ENCODE measurements at regions not wholly inside any gene's neighbourhood (a gene's known extent, or its start where the extent isn't known, plus 50 kb on each side); places are given as distances from the start of the nearest gene placed in this dataset.

GRCh38 chr11:27188696-27189095 is 148.1 kb downstream of the BBOX1 start:
- Histone ChIP-seq H3K27me3 (no peaks in the 10 kb centered on the region), H3K9me3 (no peaks in the 10 kb centered on the region), H3K36me3 (no peaks in the 10 kb centered on the region), H3K4me3 (no peak overlapping the region), H3K27ac (no peak overlapping the region), H3K4me1 (peaks cover 8% of the 10 kb centered on the region)
- DNase-seq (ENCODE audit: low spot score in 2 of 2) = no peak
- TF ChIP-seq CTCF (IDR thresholded peaks at IDR 0.05) = no peak
- no peak for TF ChIP-seq POLR2AphosphoS5 (IDR thresholded peaks at IDR 0.05)
- no peak for TF ChIP-seq EP300 (IDR thresholded peaks at IDR 0.05)
- no peak for TF ChIP-seq POLR2A (IDR thresholded peaks at IDR 0.05)
- WGBS = 46% methylated on average over 5 of the region's 5 CpGs

- WGBS = 75% methylated on average over 5 of the region's 5 CpGs
- TF ChIP-seq POLR2AphosphoS5 (IDR thresholded peaks at IDR 0.05) = no peak
- TF ChIP-seq CTCF (IDR thresholded peaks at IDR 0.05) = no peak
- no peak for TF ChIP-seq POLR2A (IDR thresholded peaks at IDR 0.05)
- TF ChIP-seq EP300 (IDR thresholded peaks at IDR 0.05) = no peak
- H3K27me3 ChIP-seq = no peaks in the 10 kb centered on the region
- H3K4me1 ChIP-seq = peaks cover 8% of the 10 kb centered on the region
- H3K36me3 ChIP-seq = no peaks in the 10 kb centered on the region
- H3K27ac ChIP-seq = no peak overlapping the region
- DNase-seq (ENCODE audit: low spot score in 2 of 2) = no peak
- no peaks in the 10 kb centered on the region for H3K9me3 ChIP-seq
- no peak overlapping the region for H3K4me3 ChIP-seq
These were observed 147.4 kb downstream of the BBOX1 start for GRCh38 chr11:27187848-27188621.

GRCh38 chr11:27187075-27187847 is 146.6 kb downstream of the BBOX1 start:
- H3K27ac ChIP-seq = no peak overlapping the region
- WGBS = 70% methylated on average over 4 of the region's 4 CpGs
- no peaks in the 10 kb centered on the region for H3K36me3 ChIP-seq
- DNase-seq (ENCODE audit: low spot score in 2 of 2) = no peak
- TF ChIP-seq EP300 (IDR thresholded peaks at IDR 0.05) = no peak
- no peak for TF ChIP-seq CTCF (IDR thresholded peaks at IDR 0.05)
- TF ChIP-seq POLR2A (IDR thresholded peaks at IDR 0.05) = no peak
- no peak for TF ChIP-seq POLR2AphosphoS5 (IDR thresholded peaks at IDR 0.05)
- H3K4me1 ChIP-seq = peaks cover 8% of the 10 kb centered on the region
- no peaks in the 10 kb centered on the region for H3K9me3 ChIP-seq
- H3K27me3 ChIP-seq = no peaks in the 10 kb centered on the region
- no peak overlapping the region for H3K4me3 ChIP-seq

GRCh38 chr11:27186580-27186979 is 146.0 kb downstream of the BBOX1 start:
- no peak overlapping the region for H3K4me3 ChIP-seq
- no peak for TF ChIP-seq POLR2A (IDR thresholded peaks at IDR 0.05)

GRCh38 chr11:27184458-27185312 is 144.1 kb downstream of the BBOX1 start:
- Histone ChIP-seq H3K36me3 (no peaks in the 10 kb centered on the region), H3K9me3 (no peaks in the 10 kb centered on the region), H3K27me3 (no peaks in the 10 kb centered on the region), H3K27ac (peak overlapping the region; percentile 23), H3K4me3 (no peak overlapping the region), H3K4me1 (peaks cover 15% of the 10 kb centered on the region)
- WGBS = 74% methylated on average over 6 of the region's 6 CpGs
- no peak for DNase-seq (ENCODE audit: low spot score in 2 of 2)
- TF ChIP-seq EP300 (IDR thresholded peaks at IDR 0.05) = no peak
- no peak for TF ChIP-seq POLR2A (IDR thresholded peaks at IDR 0.05)
- no peak for TF ChIP-seq POLR2AphosphoS5 (IDR thresholded peaks at IDR 0.05)
- TF ChIP-seq CTCF (IDR thresholded peaks at IDR 0.05) = no peak

More at GRCh38 chr11:27186580-27186979, 146.0 kb downstream of the BBOX1 start:
- H3K27ac ChIP-seq = no peak overlapping the region
- no peaks in the 10 kb centered on the region for H3K27me3 ChIP-seq
- no peak for DNase-seq (ENCODE audit: low spot score in 2 of 2)
- H3K4me1 ChIP-seq = peaks cover 8% of the 10 kb centered on the region
- no peaks in the 10 kb centered on the region for H3K36me3 ChIP-seq
- H3K9me3 ChIP-seq = no peaks in the 10 kb centered on the region

Data from suprapubic skin (tissue), 4 donors.